Stimulated activated CD4-positive, alpha-beta T cell treated with anti-CD3 and anti-CD28 coated beads, Interleukin-1b, Interleukin-23, amount 100 ng/mL, for 48 hours (primary cell): ENCODE measurements at regions not wholly inside any gene's neighbourhood (a gene's known extent, or its start where the extent isn't known, plus 50 kb on each side); places are given as distances from the start of the nearest gene placed in this dataset.
"Not testable (repeated sequence)": the region's sequence is repeated elsewhere in the genome, so short reads cannot be mapped to it uniquely, and the experiment has no call there.

Experiments
- DNase-seq: peaks from one replicate; pipeline ENCODE4 v3.0.0-alpha.2; 2020

- DNase-seq = no peak
Measured at GRCh38 chr4:107389965-107390364, 330.1 kb downstream of the PAPSS1 start.

GRCh38 chr4:107388736-107389274 lies 331.2 kb downstream of the PAPSS1 start:
- DNase-seq = no peak

- DNase-seq = no peak
Measured at GRCh38 chr4:107380836-107381438, 339.1 kb downstream of the PAPSS1 start.

DNA sequence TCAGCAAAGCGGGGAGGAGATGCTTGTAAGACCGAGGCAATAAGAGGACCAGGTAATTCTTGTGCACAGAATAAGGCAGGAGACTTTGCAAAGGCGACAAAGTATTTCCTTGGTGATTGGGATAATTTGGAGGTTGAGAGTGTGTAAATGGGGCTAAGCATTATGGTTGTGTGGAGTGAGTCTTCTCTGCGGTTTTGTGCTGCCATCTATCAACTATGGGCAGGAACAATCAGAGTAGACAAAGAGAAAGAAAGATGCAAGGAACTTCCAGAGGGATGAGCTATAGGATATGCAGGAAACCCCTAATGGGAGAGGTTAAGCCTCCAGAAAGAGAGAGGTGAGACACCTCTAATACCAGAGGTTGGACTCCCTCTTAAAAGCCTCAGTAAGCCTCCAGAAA lies 339.8 kb downstream of the PAPSS1 start:
- no peak for DNase-seq

- DNase-seq = no peak
Measured at GRCh38 chr4:107379054-107379869, 340.8 kb downstream of the PAPSS1 start.

GRCh38 chr4:107376293-107376692 lies 340.2 kb upstream of the DKK2 start:
- no peak for DNase-seq

DNA sequence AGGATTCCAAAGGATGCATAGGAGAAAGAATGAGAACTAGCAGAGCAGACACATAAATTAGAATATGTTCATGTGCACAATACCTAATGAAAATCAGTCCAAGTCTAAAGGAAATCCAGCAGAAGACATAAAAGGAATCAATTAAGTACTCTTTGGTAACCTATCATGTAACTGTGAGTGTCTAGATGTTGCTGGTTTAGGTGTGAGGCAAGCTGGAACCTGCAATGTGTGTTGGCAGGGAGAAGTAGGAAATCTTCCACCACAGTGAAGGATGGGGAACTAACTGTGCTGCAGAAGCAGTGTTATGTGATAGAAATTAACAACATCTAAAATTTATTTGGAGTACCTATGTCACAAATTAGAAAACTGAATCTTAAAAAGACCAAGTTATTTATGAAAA lies 330.8 kb upstream of the DKK2 start:
- DNase-seq = no peak

- DNase-seq = no peak
Measured at GRCh38 chr4:107366016-107366735, 330.1 kb upstream of the DKK2 start.

DNA sequence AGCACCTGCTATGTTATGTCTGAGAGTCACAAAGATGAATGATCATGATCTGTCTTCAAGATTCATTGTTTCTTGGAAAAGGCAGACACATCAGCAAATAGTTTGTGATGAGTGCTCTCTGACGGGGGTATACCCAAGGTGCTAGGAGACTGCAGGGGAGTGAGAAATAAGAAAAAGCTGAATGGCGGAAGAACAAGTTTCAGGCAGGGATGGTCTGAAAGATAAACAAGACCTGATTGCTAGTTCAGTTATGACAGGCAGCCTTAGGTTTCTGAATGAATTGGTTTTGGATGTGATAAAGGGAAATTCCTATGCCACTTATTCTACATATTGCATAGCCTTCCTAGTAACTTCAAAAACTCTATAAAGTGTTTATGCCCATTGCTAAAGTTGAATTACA lies 327.0 kb upstream of the DKK2 start:
- DNase-seq = no peak

- no peak for DNase-seq
Measured at GRCh38 chr4:107359208-107359607, 323.1 kb upstream of the DKK2 start.

GRCh38 chr4:107354304-107354703 lies 318.2 kb upstream of the DKK2 start:
- not testable (repeated sequence) for DNase-seq

DNA sequence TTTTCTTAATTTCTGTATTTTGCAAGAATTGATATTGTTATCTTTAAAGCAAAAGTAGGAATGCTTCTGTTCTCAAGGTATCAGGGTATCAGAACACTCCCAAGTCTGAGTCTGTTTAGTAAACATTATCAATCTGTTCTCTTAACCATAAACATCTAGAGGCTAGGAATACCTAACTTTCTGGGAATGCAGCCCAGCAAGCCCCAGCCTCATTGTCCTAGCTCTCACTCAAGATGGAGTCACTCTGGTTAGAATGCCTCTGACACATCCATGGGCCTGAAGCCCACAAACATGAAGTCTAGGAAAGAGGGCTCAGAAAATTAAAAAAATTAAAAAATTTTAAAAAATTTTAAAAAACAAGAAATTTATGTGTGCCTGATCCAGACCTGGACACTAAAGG lies 315.1 kb upstream of the DKK2 start:
- DNase-seq = no peak

DNA sequence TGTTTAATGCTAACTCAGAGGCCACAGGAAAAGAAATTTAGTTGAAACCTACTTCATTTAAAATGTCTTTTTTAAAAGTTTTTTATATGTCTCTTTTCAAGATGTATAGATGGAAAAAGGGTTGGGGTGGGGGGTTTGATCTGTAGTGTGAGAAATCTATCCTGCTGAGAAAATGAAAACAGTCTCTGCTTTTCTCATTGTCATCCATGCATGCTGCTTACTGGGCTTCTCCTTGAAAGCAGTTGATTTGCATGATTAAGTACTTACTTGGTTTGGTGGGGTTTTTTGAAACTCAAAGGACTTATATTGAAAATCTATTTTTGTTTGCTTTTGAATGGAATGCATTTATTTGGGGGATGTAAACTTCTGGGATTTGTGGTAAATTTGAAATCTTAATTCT lies 313.6 kb upstream of the DKK2 start:
- no peak for DNase-seq

- DNase-seq = no peak
Measured at GRCh38 chr4:107349266-107349665, 313.2 kb upstream of the DKK2 start.

GRCh38 chr4:107348188-107349050 lies 312.3 kb upstream of the DKK2 start:
- DNase-seq = no peak

GRCh38 chr4:107333518-107333917 lies 297.4 kb upstream of the DKK2 start:
- no peak for DNase-seq

- DNase-seq = not testable (repeated sequence)
Measured at GRCh38 chr4:107332656-107333055, 296.5 kb upstream of the DKK2 start.

DNA sequence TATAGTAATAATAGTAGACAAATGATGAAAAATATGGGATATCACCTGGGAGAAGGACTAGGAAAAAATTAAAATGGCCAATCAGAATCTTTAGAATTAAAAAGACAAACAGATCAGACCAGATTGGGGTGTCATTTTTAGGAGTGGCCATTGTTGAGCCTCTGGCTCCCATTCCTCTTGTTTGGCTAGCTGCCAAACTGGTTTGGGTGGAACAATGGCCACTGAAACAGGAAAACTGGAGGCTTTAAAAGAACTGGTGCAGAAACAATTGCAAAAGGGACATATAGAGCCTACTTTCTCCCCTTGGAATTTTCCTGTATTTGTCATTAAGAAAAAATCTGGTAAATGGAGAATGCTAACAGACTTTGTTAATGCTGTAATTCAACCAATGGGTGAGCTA lies 294.8 kb upstream of the DKK2 start:
- no peak for DNase-seq

GRCh38 chr4:107319386-107319785 lies 283.3 kb upstream of the DKK2 start:
- no peak for DNase-seq

GRCh38 chr4:107318078-107318477 lies 282.0 kb upstream of the DKK2 start:
- DNase-seq = no peak

DNA sequence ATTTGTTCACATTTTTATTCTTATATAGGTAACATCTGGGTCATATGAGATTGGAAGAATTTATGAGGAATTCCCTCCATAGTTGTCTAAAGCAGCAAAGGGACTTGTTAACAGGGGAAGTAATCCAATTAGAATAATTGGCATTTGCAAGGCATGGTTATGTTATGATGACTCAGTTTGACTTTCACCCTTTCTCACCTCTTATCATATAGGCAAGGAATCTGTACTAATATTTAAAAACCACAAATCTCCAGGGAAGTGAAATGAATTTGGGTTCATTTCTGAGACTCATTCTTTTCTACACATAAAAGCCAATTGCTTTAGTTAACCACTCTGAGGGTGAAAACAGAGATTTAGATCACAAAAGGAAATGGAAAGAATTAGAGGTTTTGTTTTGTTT lies 281.5 kb upstream of the DKK2 start:
- DNase-seq = no peak

DNA sequence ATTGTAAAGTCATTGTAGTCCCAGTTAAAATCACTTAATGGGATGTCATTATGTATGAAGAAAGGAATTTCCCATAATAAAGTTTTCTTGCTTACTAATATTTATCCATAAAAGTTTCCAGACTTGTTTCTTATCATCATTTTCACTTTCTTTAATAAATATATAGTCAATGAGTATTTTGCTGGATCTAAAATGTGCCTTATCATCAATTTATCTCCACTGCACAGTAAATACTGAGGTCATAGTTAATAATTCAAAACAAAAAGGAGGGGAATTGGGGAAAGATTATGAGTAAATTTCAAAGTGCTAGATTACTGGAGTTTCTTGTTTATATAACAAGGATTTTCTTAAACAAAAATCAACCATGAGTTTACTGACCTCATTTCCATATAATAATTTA lies 279.5 kb upstream of the DKK2 start:
- DNase-seq = no peak

DNA sequence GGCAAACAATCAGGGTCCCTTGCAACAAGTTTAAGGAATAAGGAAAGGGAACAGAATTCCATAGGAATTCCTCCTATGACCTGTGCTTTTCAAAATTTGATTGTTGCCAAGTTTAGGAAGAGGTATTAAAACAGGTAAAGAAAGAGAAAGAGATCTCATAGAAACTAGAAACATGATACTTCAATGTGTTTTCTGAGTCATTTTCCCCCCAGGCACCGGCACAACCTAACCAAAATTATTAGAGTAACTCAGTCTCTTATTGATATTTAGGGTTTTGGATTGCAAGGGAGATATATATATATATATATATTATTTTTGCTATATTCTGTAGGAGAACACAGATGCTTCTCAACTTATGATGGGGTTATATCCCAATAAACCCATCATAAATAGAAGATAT lies 278.0 kb upstream of the DKK2 start:
- no peak for DNase-seq
